SK-N-SH (cell line): ENCODE measurements at regions not wholly inside any gene's neighbourhood (a gene's known extent, or its start where the extent isn't known, plus 50 kb on each side); places are given as distances from the start of the nearest gene placed in this dataset.
"Not testable (repeated sequence)": the region's sequence is repeated elsewhere in the genome, so short reads cannot be mapped to it uniquely, and the experiment has no call there.

Experiments used
- CTCF ChIA-PET: fragments of 300-600, 350-600 bp; formaldehyde crosslinking; extraction: SDS; loops from one replicate; lab custom pipeline; 2021; lab: Yijun Ruan, JAX
- POLR2A ChIA-PET: fragments of 350-600 bp; sonication (Branson Sonifier 250); formaldehyde crosslinking; extraction: SDS; loops from one replicate; lab custom pipeline; 2020; ENCODE audit warnings: antibody characterized with exemption, inconsistent platforms; lab: Yijun Ruan, JAX
- DNase-seq: peaks from one replicate; pipeline ENCODE4 v3.0.0; 2012
- H2AFZ ChIP-seq: fragments of 200-600 bp; sonication (generic); 2 replicates; pipeline ENCODE4 v1.8.1; 2016; ENCODE audit warnings: antibody characterized with exemption, mild to moderate bottlenecking, low read depth
- H3F3A ChIP-seq: fragments of 200-600 bp; sonication (generic); replicated peaks from 2 replicates; pipeline ENCODE3; 2016; ENCODE audit warnings: antibody characterized with exemption, mild to moderate bottlenecking; ENCODE audit not compliant: insufficient read depth
- H3K27ac ChIP-seq, 2 experiments: fragments of 200-500 bp in 1 of 2; fragments of 200-600 bp in 1 of 2; sonication (Bioruptor generic) in 1 of 2; sonication (generic), shearing (Covaris generic) in 1 of 2; 2 replicates each; pipeline versions ENCODE4 v1.5.1 to v1.6.1; 2014 to 2016; ENCODE audit warnings: low read depth in 2 of 2, inconsistent platforms in 1 of 2, low read length in 1 of 2, mild to moderate bottlenecking in 1 of 2, mixed read lengths in 1 of 2
- H3K27me3 ChIP-seq: fragments of 200-600 bp; sonication (generic), shearing (Covaris generic); 2 replicates; pipeline ENCODE4 v1.6.1; 2016; ENCODE audit warnings: mixed run types; ENCODE audit not compliant: insufficient read depth
- H3K36me3 ChIP-seq, 2 experiments: fragments of 200-500 bp in 1 of 2; fragments of 200-600 bp in 1 of 2; sonication (Bioruptor generic) in 1 of 2; sonication (generic) in 1 of 2; replicated peaks in 1 of 2; 2 replicates each; pipeline versions ENCODE3 to v1.5.1; 2014 to 2016; ENCODE audit warnings: low read length in 1 of 2, mild to moderate bottlenecking in 1 of 2; ENCODE audit not compliant: insufficient read depth in 2 of 2, control insufficient read depth in 1 of 2
- H3K4me1 ChIP-seq, 2 experiments: fragments of 200-500 bp in 1 of 2; fragments of 200-600 bp in 1 of 2; sonication (Bioruptor generic) in 1 of 2; sonication (generic), shearing (Covaris generic) in 1 of 2; 2 replicates each; pipeline versions ENCODE4 v1.5.1 to v1.6.1; 2014 to 2016; ENCODE audit warnings: low read depth in 1 of 2, low read length in 1 of 2, mixed run types in 1 of 2; ENCODE audit not compliant: insufficient read depth in 2 of 2, control insufficient read depth in 1 of 2
- H3K4me2 ChIP-seq: fragments of 200-600 bp; sonication (generic), shearing (Covaris generic); 2 replicates; pipeline ENCODE4 v1.6.1; 2017; ENCODE audit warnings: mixed run types
- H3K4me3 ChIP-seq, 2 experiments: fragments of 200-500 bp in 1 of 2; fragments of 200-600 bp in 1 of 2; sonication (Bioruptor generic) in 1 of 2; sonication (generic), shearing (Covaris generic) in 1 of 2; 2 replicates each; pipeline versions ENCODE4 v1.5.1 to v1.8.1; 2014 to 2016; ENCODE audit warnings: low read depth in 2 of 2, inconsistent platforms in 1 of 2, low read length in 1 of 2, mild to moderate bottlenecking in 1 of 2, mixed read lengths in 1 of 2, moderate library complexity in 1 of 2
- H3K79me2 ChIP-seq: fragments of 200-600 bp; sonication (generic); 2 replicates; pipeline ENCODE4 v1.8.1; 2017; ENCODE audit warnings: mild to moderate bottlenecking; ENCODE audit not compliant: insufficient read depth
- H3K9ac ChIP-seq: fragments of 200-600 bp; sonication (generic); 2 replicates; pipeline ENCODE4 v1.6.1; 2017; ENCODE audit warnings: mixed run types
- H3K9me2 ChIP-seq: fragments of 200-600 bp; sonication (generic); 2 replicates; pipeline ENCODE4 v1.6.1; 2017; ENCODE audit warnings: mixed run types
- H3K9me3 ChIP-seq: fragments of 200-600 bp; sonication (generic); 2 replicates; pipeline ENCODE4 v1.6.1; 2017; ENCODE audit warnings: mixed run types, mild to moderate bottlenecking, moderate library complexity
- H4K20me1 ChIP-seq: fragments of 200-600 bp; sonication (generic); 2 replicates; pipeline ENCODE4 v1.6.1; 2017; ENCODE audit warnings: mild to moderate bottlenecking, mixed run types; ENCODE audit not compliant: insufficient read depth
- ELF1 ChIP-seq: IDR thresholded peaks from 2 replicates; pipeline ENCODE4 v1.4.0; 2012
- FOSL2 ChIP-seq: IDR thresholded peaks from 2 replicates; pipeline ENCODE4 v1.4.0; 2012; ENCODE audit warnings: low read depth, mild to moderate bottlenecking, moderate library complexity, borderline replicate concordance
- FOXJ3 ChIP-seq: sonication (generic); formaldehyde crosslinking; IDR thresholded peaks from 2 replicates; pipeline ENCODE4 v1.5.1; 2020; ENCODE audit warnings: mild to moderate bottlenecking, missing genetic modification reagents
- JUND ChIP-seq: IDR thresholded peaks from 2 replicates; pipeline ENCODE4 v1.4.0; 2012
- MEF2A ChIP-seq: IDR thresholded peaks from 2 replicates; pipeline ENCODE4 v1.4.0; 2012; ENCODE audit warnings: low read depth, borderline replicate concordance
- MXI1 ChIP-seq: IDR thresholded peaks from 2 replicates; pipeline ENCODE4 v1.6.1; 2012; ENCODE audit warnings: mild to moderate bottlenecking, low read depth, low read length, improper control_type of control experiment
- NFIC ChIP-seq: IDR thresholded peaks from 2 replicates; pipeline ENCODE4 v1.4.0; 2012; ENCODE audit warnings: borderline replicate concordance
- NRF1 ChIP-seq: IDR thresholded peaks from 2 replicates; pipeline ENCODE4 v1.6.1; 2012; ENCODE audit warnings: low read depth, mild to moderate bottlenecking, low read length
- POLR2AphosphoS5 ChIP-seq: IDR thresholded peaks from 2 replicates; pipeline ENCODE4 v1.6.1; 2012; ENCODE audit warnings: low read depth, low read length
- RAD21 ChIP-seq: IDR thresholded peaks from 2 replicates; pipeline ENCODE4 v1.6.1; 2012; ENCODE audit warnings: mild to moderate bottlenecking, low read length
- RFX5 ChIP-seq: IDR thresholded peaks from 2 replicates; pipeline ENCODE4 v1.6.1; 2012; ENCODE audit warnings: mild to moderate bottlenecking, improper control_type of control experiment, low read length
- SIN3A ChIP-seq: IDR thresholded peaks from 2 replicates; pipeline ENCODE4 v1.6.1; 2012; ENCODE audit warnings: low read depth, mild to moderate bottlenecking, low read length, moderate library complexity, borderline replicate concordance
- TEAD4 ChIP-seq: IDR thresholded peaks from 2 replicates; pipeline ENCODE4 v1.4.0; 2012; ENCODE audit warnings: mild to moderate bottlenecking, borderline replicate concordance; ENCODE audit not compliant: insufficient read depth
- USF2 ChIP-seq: fragments of 150-350 bp; IDR thresholded peaks from 2 replicates; pipeline ENCODE4 v1.6.1; 2017; ENCODE audit warnings: antibody characterized with exemption, low read length, low read depth, borderline replicate concordance
- YY1 ChIP-seq: IDR thresholded peaks from 2 replicates; pipeline ENCODE4 v1.4.0; 2012; ENCODE audit warnings: low read depth, mild to moderate bottlenecking
- WGBS: methylation state at CpG from one replicate; pipeline ENCODE4 v1.1.6; 2017; ENCODE audit warnings: low lambda C conversion rate; 5-methylcytosine and 5-hydroxymethylcytosine counted together
- TF ChIP-seq, protein P1 (sequence below): fragments of 150-350 bp; IDR thresholded peaks from 2 replicates; pipeline ENCODE4 v1.6.1; 2016; ENCODE audit warnings: mild to moderate bottlenecking, low read depth, low read length
- TF ChIP-seq, protein P2 (sequence below): fragments of 200-600 bp; sonication (generic); IDR thresholded peaks from 2 replicates; pipeline ENCODE4 v1.6.1; 2017; ENCODE audit warnings: antibody characterized with exemption, mild to moderate bottlenecking, moderate library complexity

GRCh38 chr12:131391399-131391798 is 319.5 kb upstream of the SFSWAP start (continued):
- TF ChIP-seq FOSL2 (no peak), ELF1 (no peak), FOXJ3 (CRISPR knock-in tag) (no peak), MEF2A (no peak), MXI1 (no peak), TEAD4 (no peak)
- TF ChIP-seq, protein P1, sequence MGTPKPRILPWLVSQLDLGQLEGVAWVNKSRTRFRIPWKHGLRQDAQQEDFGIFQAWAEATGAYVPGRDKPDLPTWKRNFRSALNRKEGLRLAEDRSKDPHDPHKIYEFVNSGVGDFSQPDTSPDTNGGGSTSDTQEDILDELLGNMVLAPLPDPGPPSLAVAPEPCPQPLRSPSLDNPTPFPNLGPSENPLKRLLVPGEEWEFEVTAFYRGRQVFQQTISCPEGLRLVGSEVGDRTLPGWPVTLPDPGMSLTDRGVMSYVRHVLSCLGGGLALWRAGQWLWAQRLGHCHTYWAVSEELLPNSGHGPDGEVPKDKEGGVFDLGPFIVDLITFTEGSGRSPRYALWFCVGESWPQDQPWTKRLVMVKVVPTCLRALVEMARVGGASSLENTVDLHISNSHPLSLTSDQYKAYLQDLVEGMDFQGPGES, result no peak

- H3K9ac ChIP-seq, DNase-seq, CTCF ChIA-PET, H3K9me3 ChIP-seq, H3K9me2 ChIP-seq, H3K4me2 ChIP-seq, H2AFZ ChIP-seq, H4K20me1 ChIP-seq, POLR2A ChIA-PET, H3K36me3 ChIP-seq, H3K79me2 ChIP-seq, H3F3A ChIP-seq, H3K4me3 ChIP-seq, H3K27me3 ChIP-seq, H3K27ac ChIP-seq: not testable (repeated sequence)
- peaks cover 0 to 11% of the 10 kb centered on the region in 2 experiments; a peak in 1 of 4 replicates for H3K4me1 ChIP-seq
- 46% methylated on average over 8 of the region's 11 CpGs for WGBS
Measured at GRCh38 chr12:131394752-131395151, 316.1 kb upstream of the SFSWAP start.

DNA sequence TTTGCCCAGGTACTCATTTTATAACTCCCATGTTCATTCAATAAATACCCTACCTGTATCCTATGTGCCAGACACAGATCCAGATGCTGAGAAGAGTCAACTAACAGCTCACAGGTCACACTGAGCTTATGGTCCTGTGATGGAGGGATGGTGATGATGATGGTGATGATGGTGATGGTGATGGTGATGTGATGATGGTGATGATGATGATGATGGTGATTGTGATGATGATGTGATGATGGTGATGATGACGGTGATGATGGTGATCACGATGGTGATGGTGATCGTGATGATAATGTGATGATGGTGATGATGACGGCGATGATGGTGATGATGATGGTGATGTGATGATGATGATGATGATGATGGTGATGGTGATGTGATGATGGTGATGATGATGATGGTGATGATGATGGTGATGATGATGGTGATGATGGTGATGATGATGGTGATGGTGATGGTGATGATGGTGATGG is 315.6 kb upstream of the SFSWAP start:
- H4K20me1 ChIP-seq, H3K79me2 ChIP-seq, H3F3A ChIP-seq, H3K9me3 ChIP-seq, H3K27ac ChIP-seq, H3K9me2 ChIP-seq, H3K36me3 ChIP-seq, DNase-seq, H3K4me2 ChIP-seq, H2AFZ ChIP-seq, H3K27me3 ChIP-seq, POLR2A ChIA-PET, H3K9ac ChIP-seq, H3K4me3 ChIP-seq, CTCF ChIA-PET: not testable (repeated sequence)
- H3K4me1 ChIP-seq, result peaks cover 0 to 11% of the 10 kb centered on the region in 2 experiments; a peak in 1 of 4 replicates
- WGBS, result 73% methylated on average over 5 of the region's 5 CpGs

DNA sequence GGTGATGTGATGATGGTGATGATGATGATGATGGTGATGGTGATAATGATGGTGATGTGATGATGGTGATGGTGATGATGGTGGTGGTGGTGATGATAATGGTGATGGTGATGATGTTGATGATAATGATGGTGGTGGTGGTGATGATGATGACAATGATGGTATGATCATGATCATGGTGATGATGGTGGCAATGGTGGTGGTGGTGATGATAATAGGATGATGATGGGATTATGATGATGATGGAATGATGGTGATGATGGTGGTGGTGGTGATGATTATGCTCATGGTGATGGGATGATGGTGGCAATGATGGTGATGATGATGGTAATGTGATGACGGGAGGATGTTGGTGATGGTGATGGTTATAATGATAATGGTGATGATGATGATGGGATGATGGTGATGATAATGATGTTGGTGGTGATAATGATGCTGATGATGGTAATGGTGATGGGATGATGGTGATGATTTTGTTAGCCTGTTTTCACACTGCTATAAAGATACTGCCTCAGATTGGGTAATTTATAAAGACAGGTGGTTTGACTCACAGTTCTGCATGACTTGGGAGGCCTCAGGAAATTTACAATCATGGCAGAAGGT is 314.8 kb upstream of the SFSWAP start:
- Histone ChIP-seq H3K79me2 (no peaks in the 10 kb centered on the region), H3K27ac (no peak overlapping the region), H3K36me3 (no peaks in the 10 kb centered on the region), H3K4me3 (no peak overlapping the region), H3K4me1 (peaks cover 0 to 8% of the 10 kb centered on the region in 2 experiments; a peak in 1 of 4 replicates), H3K9me3 (no peaks in the 10 kb centered on the region), H2AFZ (no peak overlapping the region), H3K27me3 (no peaks in the 10 kb centered on the region), H3K4me2 (no peak overlapping the region), H3K9ac (no peak overlapping the region), H3K9me2 (no peaks in the 10 kb centered on the region), H3F3A (no peaks in the 10 kb centered on the region), H4K20me1 (no peaks in the 10 kb centered on the region)
- WGBS, result 33% methylated on average over 1 of the region's 1 CpG
- POLR2A ChIA-PET, result no interaction called here
- CTCF ChIA-PET, result no interaction called here
- DNase-seq, result no peak
- TF ChIP-seq POLR2AphosphoS5, result no peak
- TF ChIP-seq YY1, result no peak
- TF ChIP-seq ELF1, result no peak
- no peak for TF ChIP-seq RFX5
- TF ChIP-seq, protein P1, result no peak
- no peak for TF ChIP-seq JUND
- no peak for TF ChIP-seq NFIC
- TF ChIP-seq NRF1, result no peak
- TF ChIP-seq RAD21, result no peak
- TF ChIP-seq, protein P2, sequence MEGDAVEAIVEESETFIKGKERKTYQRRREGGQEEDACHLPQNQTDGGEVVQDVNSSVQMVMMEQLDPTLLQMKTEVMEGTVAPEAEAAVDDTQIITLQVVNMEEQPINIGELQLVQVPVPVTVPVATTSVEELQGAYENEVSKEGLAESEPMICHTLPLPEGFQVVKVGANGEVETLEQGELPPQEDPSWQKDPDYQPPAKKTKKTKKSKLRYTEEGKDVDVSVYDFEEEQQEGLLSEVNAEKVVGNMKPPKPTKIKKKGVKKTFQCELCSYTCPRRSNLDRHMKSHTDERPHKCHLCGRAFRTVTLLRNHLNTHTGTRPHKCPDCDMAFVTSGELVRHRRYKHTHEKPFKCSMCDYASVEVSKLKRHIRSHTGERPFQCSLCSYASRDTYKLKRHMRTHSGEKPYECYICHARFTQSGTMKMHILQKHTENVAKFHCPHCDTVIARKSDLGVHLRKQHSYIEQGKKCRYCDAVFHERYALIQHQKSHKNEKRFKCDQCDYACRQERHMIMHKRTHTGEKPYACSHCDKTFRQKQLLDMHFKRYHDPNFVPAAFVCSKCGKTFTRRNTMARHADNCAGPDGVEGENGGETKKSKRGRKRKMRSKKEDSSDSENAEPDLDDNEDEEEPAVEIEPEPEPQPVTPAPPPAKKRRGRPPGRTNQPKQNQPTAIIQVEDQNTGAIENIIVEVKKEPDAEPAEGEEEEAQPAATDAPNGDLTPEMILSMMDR, result no peak
- TF ChIP-seq USF2, result no peak
- TF ChIP-seq SIN3A, result no peak
